Ovary (tissue), 3 donors: ENCODE measurements at regions not wholly inside any gene's neighbourhood (a gene's known extent, or its start where the extent isn't known, plus 50 kb on each side); places are given as distances from the start of the nearest gene placed in this dataset.

Experiments
- POLR2A ChIP-seq: fragments of 450-650 bp; IDR thresholded peaks from one replicate; pipeline ENCODE4 v1.6.1; 2017; ENCODE audit warnings: antibody characterized with exemption, mild to moderate bottlenecking, moderate library complexity
- TF ChIP-seq, protein P1 (sequence below), 3 donors: fragments of 450-650 bp in 2 of 3; fragments of 200-600 bp in 1 of 3; IDR thresholded peaks; one replicate each; pipeline versions ENCODE4 v1.5.1 to v1.8.0; 2016 to 2022; ENCODE audit warnings: antibody characterized with exemption in 3 of 3, mild to moderate bottlenecking in 1 of 3
- donor health status: DM: no; HTN: no; CAD: no.

- TF ChIP-seq, protein P1, sequence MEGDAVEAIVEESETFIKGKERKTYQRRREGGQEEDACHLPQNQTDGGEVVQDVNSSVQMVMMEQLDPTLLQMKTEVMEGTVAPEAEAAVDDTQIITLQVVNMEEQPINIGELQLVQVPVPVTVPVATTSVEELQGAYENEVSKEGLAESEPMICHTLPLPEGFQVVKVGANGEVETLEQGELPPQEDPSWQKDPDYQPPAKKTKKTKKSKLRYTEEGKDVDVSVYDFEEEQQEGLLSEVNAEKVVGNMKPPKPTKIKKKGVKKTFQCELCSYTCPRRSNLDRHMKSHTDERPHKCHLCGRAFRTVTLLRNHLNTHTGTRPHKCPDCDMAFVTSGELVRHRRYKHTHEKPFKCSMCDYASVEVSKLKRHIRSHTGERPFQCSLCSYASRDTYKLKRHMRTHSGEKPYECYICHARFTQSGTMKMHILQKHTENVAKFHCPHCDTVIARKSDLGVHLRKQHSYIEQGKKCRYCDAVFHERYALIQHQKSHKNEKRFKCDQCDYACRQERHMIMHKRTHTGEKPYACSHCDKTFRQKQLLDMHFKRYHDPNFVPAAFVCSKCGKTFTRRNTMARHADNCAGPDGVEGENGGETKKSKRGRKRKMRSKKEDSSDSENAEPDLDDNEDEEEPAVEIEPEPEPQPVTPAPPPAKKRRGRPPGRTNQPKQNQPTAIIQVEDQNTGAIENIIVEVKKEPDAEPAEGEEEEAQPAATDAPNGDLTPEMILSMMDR (IDR thresholded peaks at IDR 0.05): no peak
- no peak for TF ChIP-seq POLR2A
Observed at GRCh38 chr7:3204526-3204925, 96.5 kb upstream of the SDK1 start.
